Spleen (tissue), 7 donors: ENCODE measurements at regions not wholly inside any gene's neighbourhood (a gene's known extent, or its start where the extent isn't known, plus 50 kb on each side); places are given as distances from the start of the nearest gene placed in this dataset.

ENCODE experiments used
- CTCF ChIP-seq, 11 experiments: fragments of 200-600 bp in 7 of 11; fragments of 450-650 bp in 4 of 11; sonication (generic) in 4 of 11; IDR thresholded peaks in 8 of 11; conservative IDR thresholded peaks in 3 of 11; 1 replicate in 7 of 11; 2 replicates in 4 of 11; pipeline versions ENCODE4 v1.4.0 to v1.8.0; 2016 to 2021; ENCODE audit warnings: antibody characterized with exemption in 11 of 11, inconsistent platforms in 4 of 11, mild to moderate bottlenecking in 1 of 11
- POLR2A ChIP-seq, 3 donors: fragments of 450-650 bp; IDR thresholded peaks; one replicate each; pipeline ENCODE4 v1.5.1; 2017; ENCODE audit warnings: antibody characterized with exemption in 3 of 3, mild to moderate bottlenecking in 1 of 3
- POLR2AphosphoS5 ChIP-seq, 3 donors: sonication (generic); formaldehyde crosslinking; IDR thresholded peaks; one replicate each; pipeline ENCODE4 v1.5.1; 2017; ENCODE audit warnings: antibody characterized with exemption in 3 of 3
- donor health status: DM: no; HTN: no; CAD: no; lungs with moderate emphysema.
- donor health status: DM: no; HTN: no; CAD: no.
- donor health status: DM: no; HTN: no; CAD: no.

DNA sequence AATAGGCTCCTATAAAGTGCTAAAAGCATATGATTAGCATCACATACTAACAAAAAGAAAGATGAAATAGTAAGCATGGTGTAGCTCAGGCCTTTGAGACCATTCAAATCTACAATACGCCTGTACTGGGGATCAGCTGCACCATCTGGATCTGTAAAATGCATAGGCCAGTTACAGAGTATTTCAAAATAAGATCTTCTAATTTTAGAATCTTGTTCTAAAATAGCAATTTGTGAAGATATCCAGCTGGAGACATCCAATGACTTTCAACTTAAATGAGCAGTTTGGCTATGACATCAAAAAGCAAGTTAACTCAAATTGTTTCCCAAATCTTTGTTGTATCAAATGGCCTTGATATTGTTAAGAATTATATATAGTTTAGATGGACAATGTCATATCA, 386.3 kb downstream of the MRPS30 start:
- TF ChIP-seq POLR2A (IDR thresholded peaks at IDR 0.05) (no peak), CTCF (IDR thresholded peaks at IDR 0.05 in 8 of 11, conservative IDR thresholded peaks at IDR 0.05 in 3 of 11) (no peak), POLR2AphosphoS5 (IDR thresholded peaks at IDR 0.05) (no peak)
